GM23338 (cell line): ENCODE measurements at regions not wholly inside any gene's neighbourhood (a gene's known extent, or its start where the extent isn't known, plus 50 kb on each side); places are given as distances from the start of the nearest gene placed in this dataset.

Source experiments
- ATAC-seq: fragments of 200-7000 bp; cut with Tn5 transposase; 3 replicates; pipeline ENCODE4 v1.9.1; 2020
- DNase-seq: peaks from one replicate; pipeline ENCODE4 v3.0.0-alpha.2; 2015; ENCODE audit warnings: low spot score
- H2AFZ ChIP-seq: fragments of 200-600 bp; sonication (generic); 2 replicates; pipeline ENCODE4 v1.8.0; 2016; ENCODE audit warnings: antibody characterized with exemption, mild to moderate bottlenecking, moderate library complexity
- H3F3A ChIP-seq: fragments of 200-600 bp; sonication (generic); replicated peaks from 2 replicates; pipeline ENCODE4 v1.8.0; 2017; ENCODE audit warnings: antibody characterized with exemption, mixed run types, low read depth
- H3K27ac ChIP-seq: fragments of 200-600 bp; sonication (generic); 2 replicates; pipeline ENCODE4 v1.6.1; 2016; ENCODE audit warnings: low read depth
- H3K27me3 ChIP-seq: fragments of 200-600 bp; sonication (generic); 2 replicates; pipeline ENCODE4 v1.8.0; 2016; ENCODE audit warnings: mild to moderate bottlenecking, mixed run types, moderate library complexity; ENCODE audit not compliant: insufficient read depth
- H3K36me3 ChIP-seq: fragments of 200-600 bp; sonication (generic); 2 replicates; pipeline ENCODE4 v1.8.0; 2016; ENCODE audit warnings: mild to moderate bottlenecking; ENCODE audit not compliant: insufficient read depth
- H3K4me1 ChIP-seq: fragments of 200-600 bp; sonication (generic); 2 replicates; pipeline ENCODE4 v1.8.0; 2016; ENCODE audit warnings: mild to moderate bottlenecking, moderate library complexity; ENCODE audit not compliant: insufficient read depth
- H3K4me2 ChIP-seq: fragments of 200-600 bp; sonication (generic); 2 replicates; pipeline ENCODE4 v1.7.1; 2017; ENCODE audit warnings: mixed run types
- H3K4me3 ChIP-seq: fragments of 200-600 bp; sonication (generic); 2 replicates; pipeline ENCODE4 v1.6.1; 2016; ENCODE audit warnings: mixed run types
- H3K79me2 ChIP-seq: fragments of 200-600 bp; sonication (generic); replicated peaks from 2 replicates; pipeline ENCODE4 v1.8.0; 2017; ENCODE audit warnings: mild to moderate bottlenecking; ENCODE audit not compliant: insufficient read depth
- H3K9me2 ChIP-seq: fragments of 200-600 bp; sonication (generic); 2 replicates; pipeline ENCODE4 v1.8.0; 2017; ENCODE audit not compliant: insufficient read depth
- H4K20me1 ChIP-seq: fragments of 200-600 bp; sonication (generic); replicated peaks from 2 replicates; pipeline ENCODE4 v1.8.0; 2017; ENCODE audit warnings: mild to moderate bottlenecking; ENCODE audit not compliant: insufficient read depth
- H3K27ac Mint-ChIP-seq: 2 replicates; pipeline ENCODE4 v1.8.0; 2020; ENCODE audit warnings: inconsistent platforms, mild to moderate bottlenecking, moderate library complexity, mixed read lengths
- H3K27me3 Mint-ChIP-seq: 3 replicates; pipeline ENCODE4 v1.8.0; 2022; ENCODE audit warnings: low read depth, mild to moderate bottlenecking, moderate library complexity, mixed read lengths, inconsistent platforms; ENCODE audit not compliant: insufficient read depth, poor library complexity
- H3K36me3 Mint-ChIP-seq: 3 replicates; pipeline ENCODE4 v1.8.0; 2021; ENCODE audit warnings: low read depth, mild to moderate bottlenecking, inconsistent platforms, moderate library complexity, mixed read lengths
- H3K4me1 Mint-ChIP-seq: 3 replicates; pipeline ENCODE4 v1.8.0; 2020; ENCODE audit warnings: mild to moderate bottlenecking, inconsistent platforms, mixed read lengths
- H3K4me3 Mint-ChIP-seq: 3 replicates; pipeline ENCODE4 v1.8.0; 2021; ENCODE audit warnings: moderate library complexity, mild to moderate bottlenecking, inconsistent platforms, mixed read lengths
- H3K9me3 Mint-ChIP-seq: 3 replicates; pipeline ENCODE4 v1.8.0; 2020; ENCODE audit warnings: moderate library complexity, mild to moderate bottlenecking, inconsistent platforms, mixed read lengths
- CREB1 ChIP-seq: fragments of 250-450 bp; sonication (Bioruptor Pico); IDR thresholded peaks from 2 replicates; pipeline ENCODE4 v1.5.0; 2020; ENCODE audit warnings: low read depth, mild to moderate bottlenecking, moderate library complexity
- ETS1 ChIP-seq: IDR thresholded peaks from 2 replicates; pipeline ENCODE4 v1.6.1; 2016; ENCODE audit warnings: antibody characterized with exemption
- EZH2 ChIP-seq: fragments of 200-600 bp; sonication (generic); IDR thresholded peaks from one replicate; pipeline ENCODE4 v1.8.0; 2017; ENCODE audit warnings: antibody characterized with exemption, mild to moderate bottlenecking, low read depth; ENCODE audit not compliant: unreplicated experiment
- JUNB ChIP-seq: IDR thresholded peaks from one replicate; pipeline ENCODE4 v1.6.1; 2016; ENCODE audit warnings: antibody characterized with exemption; ENCODE audit not compliant: unreplicated experiment
- NANOG ChIP-seq: IDR thresholded peaks from 2 replicates; pipeline ENCODE4 v1.6.1; 2016; ENCODE audit warnings: antibody characterized with exemption, borderline replicate concordance
- POLR2AphosphoS5 ChIP-seq: IDR thresholded peaks from 2 replicates; pipeline ENCODE4 v1.6.1; 2016; ENCODE audit warnings: antibody characterized with exemption, low read depth
- STAT1 ChIP-seq: IDR thresholded peaks from one replicate; pipeline ENCODE4 v1.6.1; 2016; ENCODE audit warnings: antibody characterized with exemption; ENCODE audit not compliant: unreplicated experiment
- ZNF114 ChIP-seq: fragments of 250-450 bp; sonication (Bioruptor Pico); IDR thresholded peaks from 2 replicates; pipeline ENCODE4 v1.5.0; 2020; ENCODE audit warnings: mild to moderate bottlenecking, moderate library complexity
- ZNF331 ChIP-seq: fragments of 250-450 bp; sonication (Bioruptor Pico); IDR thresholded peaks from 2 replicates; pipeline ENCODE4 v1.5.0; 2020; ENCODE audit warnings: low read depth, mild to moderate bottlenecking, moderate library complexity
- ZNF462 ChIP-seq: fragments of 250-450 bp; sonication (Bioruptor Pico); IDR thresholded peaks from 2 replicates; pipeline ENCODE4 v1.5.0; 2020; ENCODE audit warnings: mild to moderate bottlenecking, moderate library complexity

GRCh38 chr2:228675091-228675490, 493.6 kb upstream of the SPHKAP start:
- Mint-ChIP-seq H3K36me3 (no peaks in the 10 kb centered on the region), H3K27me3 (no peaks in the 10 kb centered on the region), H3K4me3 (no peak overlapping the region), H3K9me3 (no peaks in the 10 kb centered on the region; the same call in 2 of the 3 replicates), H3K4me1 (no peaks in the 10 kb centered on the region), H3K27ac (no peak overlapping the region)
- no peaks in the 10 kb centered on the region for H3K9me2 ChIP-seq
- DNase-seq (no peak), ATAC-seq (no peak)
- no peaks in the 10 kb centered on the region for H3K36me3 ChIP-seq
- H2AFZ ChIP-seq, result no peak overlapping the region
- no peaks in the 10 kb centered on the region for H3K79me2 ChIP-seq
- H3K27me3 ChIP-seq, result no peaks in the 10 kb centered on the region
- H3K4me1 ChIP-seq, result no peaks in the 10 kb centered on the region
- no peak overlapping the region for H3K4me3 ChIP-seq
- no peaks in the 10 kb centered on the region for H4K20me1 ChIP-seq
- no peak for TF ChIP-seq STAT1
- no peak for TF ChIP-seq CREB1 (CRISPR knock-in tag)
- no peak for TF ChIP-seq ZNF331 (CRISPR knock-in tag)
- no peak for TF ChIP-seq EZH2
- no peak for TF ChIP-seq POLR2AphosphoS5
- H3F3A ChIP-seq, result no peaks in the 10 kb centered on the region
- H3K4me2 ChIP-seq, result no peak overlapping the region
- H3K27ac ChIP-seq, result no peak overlapping the region

- Histone ChIP-seq H3K4me1 (no peaks in the 10 kb centered on the region), H3K4me3 (no peak overlapping the region), H3K27me3 (no peaks in the 10 kb centered on the region), H4K20me1 (no peaks in the 10 kb centered on the region), H2AFZ (no peak overlapping the region), H3K36me3 (no peaks in the 10 kb centered on the region), H3K9me2 (no peaks in the 10 kb centered on the region), H3K27ac (no peak overlapping the region), H3F3A (no peaks in the 10 kb centered on the region), H3K4me2 (no peak overlapping the region), H3K79me2 (no peaks in the 10 kb centered on the region)
- TF ChIP-seq STAT1, result no peak
- H3K27ac Mint-ChIP-seq, result no peak overlapping the region
- H3K4me1 Mint-ChIP-seq, result peaks cover 3% of the 10 kb centered on the region; the same call in 2 of the 3 replicates
- DNase-seq (no peak), ATAC-seq (no peak)
- no peaks in the 10 kb centered on the region; the same call in 2 of the 3 replicates for H3K9me3 Mint-ChIP-seq
- H3K27me3 Mint-ChIP-seq, result no peaks in the 10 kb centered on the region
- H3K36me3 Mint-ChIP-seq, result no peaks in the 10 kb centered on the region
- H3K4me3 Mint-ChIP-seq, result no peak overlapping the region
Observed at GRCh38 chr2:228673876-228674554, 492.5 kb upstream of the SPHKAP start.

GRCh38 chr2:228669690-228670089, 488.2 kb upstream of the SPHKAP start:
- H3K27me3 Mint-ChIP-seq, result peaks cover 4% of the 10 kb centered on the region
- TF ChIP-seq STAT1 (no peak), NANOG (no peak), ZNF331 (CRISPR knock-in tag) (no peak), ZNF462 (CRISPR knock-in tag) (no peak), JUNB (no peak), ETS1 (no peak), EZH2 (no peak), ZNF114 (CRISPR knock-in tag) (no peak)

More at GRCh38 chr2:228669690-228670089, 488.2 kb upstream of the SPHKAP start:
- Mint-ChIP-seq H3K4me3 (no peak overlapping the region), H3K36me3 (no peaks in the 10 kb centered on the region), H3K4me1 (peaks cover 8% of the 10 kb centered on the region; the same call in 2 of the 3 replicates), H3K27ac (no peak overlapping the region), H3K9me3 (no peaks in the 10 kb centered on the region)
- H3K4me1 ChIP-seq, result no peaks in the 10 kb centered on the region
- H4K20me1 ChIP-seq, result no peaks in the 10 kb centered on the region
- H3K79me2 ChIP-seq, result no peaks in the 10 kb centered on the region
- no peak overlapping the region for H3K27ac ChIP-seq
- H3K36me3 ChIP-seq, result no peaks in the 10 kb centered on the region
- no peaks in the 10 kb centered on the region for H3K9me2 ChIP-seq
- ATAC-seq (no peak), DNase-seq (no peak)
- H3K4me2 ChIP-seq, result no peak overlapping the region
- H3K4me3 ChIP-seq, result no peak overlapping the region
- no peaks in the 10 kb centered on the region for H3K27me3 ChIP-seq
- H3F3A ChIP-seq, result no peaks in the 10 kb centered on the region
- H2AFZ ChIP-seq, result no peak overlapping the region
